Hepatocyte (in vitro differentiated cells): ENCODE measurements at regions not wholly inside any gene's neighbourhood (a gene's known extent, or its start where the extent isn't known, plus 50 kb on each side); places are given as distances from the start of the nearest gene placed in this dataset.

ENCODE experiments used
- DNase-seq: peaks from one replicate; pipeline ENCODE4 v3.0.0-alpha.2; 2016; ENCODE audit warnings: low spot score
- H2AFZ ChIP-seq: fragments of 200-600 bp; sonication (generic); 2 replicates; pipeline ENCODE4 v1.6.0; 2016; ENCODE audit warnings: antibody characterized with exemption, mild to moderate bottlenecking
- H3K27ac ChIP-seq: fragments of 200-600 bp; sonication (generic); 2 replicates; pipeline ENCODE4 v1.5.1; 2016; ENCODE audit warnings: mild to moderate bottlenecking
- H3K27me3 ChIP-seq: fragments of 200-600 bp; sonication (generic); 2 replicates; pipeline ENCODE4 v1.6.1; 2016
- H3K36me3 ChIP-seq: fragments of 200-600 bp; sonication (generic); replicated peaks from 2 replicates; pipeline ENCODE4 v1.5.1; 2016; ENCODE audit warnings: low read depth; ENCODE audit not compliant: insufficient read depth
- H3K4me1 ChIP-seq: fragments of 200-600 bp; sonication (generic); 2 replicates; pipeline ENCODE4 v1.5.1; 2016; ENCODE audit warnings: mild to moderate bottlenecking, moderate library complexity; ENCODE audit not compliant: insufficient read depth
- H3K4me2 ChIP-seq: fragments of 200-600 bp; sonication (generic); 2 replicates; pipeline ENCODE4 v1.6.0; 2016
- H3K4me3 ChIP-seq: fragments of 200-600 bp; sonication (generic); 2 replicates; pipeline ENCODE4 v1.5.1; 2016; ENCODE audit warnings: mild to moderate bottlenecking
- H3K79me2 ChIP-seq: fragments of 200-600 bp; sonication (generic); 2 replicates; pipeline ENCODE4 v1.6.0; 2017; ENCODE audit warnings: mild to moderate bottlenecking
- H3K9me2 ChIP-seq: fragments of 200-600 bp; sonication (generic); replicated peaks from 2 replicates; pipeline ENCODE4 v1.6.0; 2017; ENCODE audit warnings: mild to moderate bottlenecking; ENCODE audit not compliant: insufficient read depth
- H3K9me3 ChIP-seq: fragments of 200-600 bp; sonication (generic); 2 replicates; pipeline ENCODE4 v1.5.1; 2016; ENCODE audit warnings: low read depth, mild to moderate bottlenecking
- H4K20me1 ChIP-seq: fragments of 200-600 bp; sonication (generic); 2 replicates; pipeline ENCODE4 v1.6.0; 2016; ENCODE audit warnings: mild to moderate bottlenecking; ENCODE audit not compliant: insufficient read depth, poor library complexity, severe bottlenecking
- CTCF ChIP-seq: fragments of 200-600 bp; sonication (generic); IDR thresholded peaks from 2 replicates; pipeline ENCODE4 v1.5.1; 2016; ENCODE audit warnings: antibody characterized with exemption, mild to moderate bottlenecking; ENCODE audit not compliant: poor library complexity
- EZH2 ChIP-seq: fragments of 200-600 bp; sonication (generic); IDR thresholded peaks from 2 replicates; pipeline ENCODE4 v1.6.1; 2016; ENCODE audit warnings: antibody characterized with exemption, mild to moderate bottlenecking, borderline replicate concordance
- EZH2phosphoT487 ChIP-seq: fragments of 200-600 bp; sonication (generic); IDR thresholded peaks from one replicate; pipeline ENCODE4 v1.6.1; 2018; ENCODE audit warnings: antibody characterized with exemption, mild to moderate bottlenecking, low read depth, moderate library complexity; ENCODE audit not compliant: unreplicated experiment, severe bottlenecking
- WGBS: methylation state at CpG from one replicate; pipeline ENCODE4 v1.1.6; 2016; ENCODE audit warnings: low lambda C conversion rate; ENCODE audit errors: missing lambda C conversion rate; 5-methylcytosine and 5-hydroxymethylcytosine counted together

- Histone ChIP-seq H3K4me2 (no peak overlapping the region), H3K9me2 (no peaks in the 10 kb centered on the region), H3K4me1 (peaks cover 20% of the 10 kb centered on the region), H4K20me1 (no peaks in the 10 kb centered on the region), H3K36me3 (no peaks in the 10 kb centered on the region), H3K4me3 (no peak overlapping the region), H3K79me2 (no peaks in the 10 kb centered on the region), H2AFZ (no peak overlapping the region), H3K27ac (no peak overlapping the region), H3K27me3 (no peaks in the 10 kb centered on the region), H3K9me3 (no peaks in the 10 kb centered on the region)
- TF ChIP-seq CTCF, result no peak
- no peak for TF ChIP-seq EZH2
- no peak for TF ChIP-seq EZH2phosphoT487
- DNase-seq, result no peak
- 51% methylated on average over 3 of the region's 3 CpGs for WGBS
Measured at GRCh38 chr4:81604683-81605218, 133.0 kb upstream of the RASGEF1B start.

- Histone ChIP-seq H3K9me2 (no peaks in the 10 kb centered on the region), H2AFZ (no peak overlapping the region), H3K27me3 (no peaks in the 10 kb centered on the region), H3K9me3 (peaks cover 5% of the 10 kb centered on the region), H3K79me2 (no peaks in the 10 kb centered on the region), H3K4me1 (peaks cover 21% of the 10 kb centered on the region), H3K27ac (no peak overlapping the region), H4K20me1 (no peaks in the 10 kb centered on the region), H3K36me3 (no peaks in the 10 kb centered on the region), H3K4me3 (no peak overlapping the region), H3K4me2 (no peak overlapping the region)
- DNase-seq, result no peak
- TF ChIP-seq EZH2phosphoT487 (no peak), EZH2 (no peak), CTCF (no peak)
Measured at GRCh38 chr4:81602854-81603253, 131.1 kb upstream of the RASGEF1B start.

GRCh38 chr4:81601358-81601694 lies 129.6 kb upstream of the RASGEF1B start:
- Histone ChIP-seq H3K27me3 (no peaks in the 10 kb centered on the region), H3K79me2 (no peaks in the 10 kb centered on the region), H3K36me3 (no peaks in the 10 kb centered on the region), H3K4me1 (peaks cover 27% of the 10 kb centered on the region), H3K9me2 (no peaks in the 10 kb centered on the region), H2AFZ (no peak overlapping the region), H3K4me2 (peak overlapping the region; percentile 27), H3K4me3 (no peak overlapping the region), H4K20me1 (no peaks in the 10 kb centered on the region), H3K9me3 (peaks cover 5% of the 10 kb centered on the region), H3K27ac (no peak overlapping the region)
- DNase-seq, result no peak
- WGBS, result 39% methylated on average over 1 of the region's 1 CpG
- TF ChIP-seq EZH2 (no peak), EZH2phosphoT487 (no peak), CTCF (no peak)
